CD4-positive, alpha-beta T cell (primary cell): ENCODE measurements at regions not wholly inside any gene's neighbourhood (a gene's known extent, or its start where the extent isn't known, plus 50 kb on each side); places are given as distances from the start of the nearest gene placed in this dataset.

Experiments
- ATAC-seq: fragments of 200-7000 bp; cut with Tn5 transposase; one replicate; pipeline ENCODE4 v1.10.0; 2022; ENCODE audit warnings: mild to moderate bottlenecking; ENCODE audit not compliant: poor library complexity
- CTCF ChIA-PET: fragments of 350-600 bp; sonication (Branson Sonifier 250); formaldehyde crosslinking; loops from one replicate; lab custom pipeline; 2021; ENCODE audit warnings: antibody characterized with exemption, inconsistent platforms; lab: Charles Lee
- POLR2A ChIA-PET: fragments of 350-600 bp; sonication (Branson Sonifier 250); formaldehyde crosslinking; loops from one replicate; lab custom pipeline; 2021; ENCODE audit warnings: antibody characterized with exemption, inconsistent platforms; lab: Charles Lee
- DNase-seq, 14 experiments: peaks; one replicate each; pipeline ENCODE4 v3.0.0-alpha.2; 2013 to 2020; ENCODE audit warnings: mixed read lengths in 2 of 14
- H3K27ac ChIP-seq, 2 donors: one replicate each; pipeline versions ENCODE4 v1.5.1 to v1.7.0; 2013; ENCODE audit warnings: low read length in 2 of 2, low read depth in 1 of 2, mild to moderate bottlenecking in 1 of 2
- H3K27me3 ChIP-seq, 2 experiments: 1 replicate in 1 of 2; 2 replicates in 1 of 2; pipeline versions ENCODE4 v1.6.1 to v1.7.0; 2013; ENCODE audit warnings: low read length in 2 of 2, control low read depth in 1 of 2, mild to moderate bottlenecking in 1 of 2, moderate library complexity in 1 of 2; ENCODE audit not compliant: insufficient read depth in 2 of 2, control insufficient read depth in 1 of 2
- H3K36me3 ChIP-seq: one replicate; pipeline ENCODE4 v1.6.1; 2013; ENCODE audit warnings: low read length, control low read depth; ENCODE audit not compliant: insufficient read depth
- H3K4me1 ChIP-seq: one replicate; pipeline ENCODE4 v1.6.1; 2013; ENCODE audit warnings: low read length, control low read depth; ENCODE audit not compliant: insufficient read depth
- H3K4me3 ChIP-seq: one replicate; pipeline ENCODE4 v1.5.1; 2013; ENCODE audit warnings: mild to moderate bottlenecking, low read length, moderate library complexity
- H3K9me3 ChIP-seq, 2 experiments: 1 replicate in 1 of 2; 2 replicates in 1 of 2; pipeline versions ENCODE4 v1.6.1 to v1.7.0; 2013; ENCODE audit warnings: low read length in 2 of 2, mild to moderate bottlenecking in 2 of 2, control low read depth in 1 of 2, moderate library complexity in 1 of 2; ENCODE audit not compliant: control insufficient read depth in 1 of 2, insufficient read depth in 1 of 2
- H3K27ac Mint-ChIP-seq: one replicate; pipeline ENCODE4 v1.8.0; 2020; ENCODE audit warnings: mixed read lengths
- H3K27me3 Mint-ChIP-seq: one replicate; pipeline ENCODE4 v1.8.0; 2021; ENCODE audit warnings: mixed read lengths
- H3K36me3 Mint-ChIP-seq: one replicate; pipeline ENCODE4 v1.8.0; 2021; ENCODE audit warnings: low read depth, mixed read lengths
- H3K4me1 Mint-ChIP-seq: one replicate; pipeline ENCODE4 v1.8.0; 2021; ENCODE audit warnings: low read depth, mixed read lengths
- H3K4me3 Mint-ChIP-seq: one replicate; pipeline ENCODE4 v1.8.0; 2020; ENCODE audit warnings: mild to moderate bottlenecking, mixed read lengths
- H3K9me3 Mint-ChIP-seq: one replicate; pipeline ENCODE4 v1.8.0; 2020; ENCODE audit warnings: mixed read lengths
- intact Hi-C, 2 experiments: fragments of 100-400 bp; cut with DNase I in 1 of 2; cut with micrococcal nuclease in 1 of 2; formaldehyde crosslinking; loops; one replicate each; pipeline versions ENCODE4 v1.15.1 to v1.9.0; 2023 to 2025; cut with DNase I, micrococcal nuclease
- TF ChIP-seq, protein P1 (sequence below): fragments of 200-600 bp; IDR thresholded peaks from one replicate; pipeline ENCODE4 v1.8.0; 2022; ENCODE audit warnings: antibody characterized with exemption, mild to moderate bottlenecking

GRCh38 chr6:7489376-7489775 is 52.1 kb upstream of the DSP start:
- Histone ChIP-seq H3K9me3 (no peaks in the 10 kb centered on the region), H3K4me3 (no peak overlapping the region), H3K36me3 (no peaks in the 10 kb centered on the region), H3K4me1 (no peaks in the 10 kb centered on the region), H3K27me3 (peaks cover 7 to 10% of the 10 kb centered on the region in 2 experiments), H3K27ac (no peak overlapping the region)
- Mint-ChIP-seq H3K27ac (no peak overlapping the region), H3K9me3 (no peaks in the 10 kb centered on the region), H3K4me1 (no peaks in the 10 kb centered on the region), H3K4me3 (no peak overlapping the region), H3K27me3 (peaks cover 33% of the 10 kb centered on the region), H3K36me3 (no peaks in the 10 kb centered on the region)
- CTCF ChIA-PET = no interaction called here
- DNase-seq (no peak), ATAC-seq (no peak)
- POLR2A ChIA-PET = no interaction called here
- intact Hi-C loops = no loop called here
- TF ChIP-seq, protein P1, sequence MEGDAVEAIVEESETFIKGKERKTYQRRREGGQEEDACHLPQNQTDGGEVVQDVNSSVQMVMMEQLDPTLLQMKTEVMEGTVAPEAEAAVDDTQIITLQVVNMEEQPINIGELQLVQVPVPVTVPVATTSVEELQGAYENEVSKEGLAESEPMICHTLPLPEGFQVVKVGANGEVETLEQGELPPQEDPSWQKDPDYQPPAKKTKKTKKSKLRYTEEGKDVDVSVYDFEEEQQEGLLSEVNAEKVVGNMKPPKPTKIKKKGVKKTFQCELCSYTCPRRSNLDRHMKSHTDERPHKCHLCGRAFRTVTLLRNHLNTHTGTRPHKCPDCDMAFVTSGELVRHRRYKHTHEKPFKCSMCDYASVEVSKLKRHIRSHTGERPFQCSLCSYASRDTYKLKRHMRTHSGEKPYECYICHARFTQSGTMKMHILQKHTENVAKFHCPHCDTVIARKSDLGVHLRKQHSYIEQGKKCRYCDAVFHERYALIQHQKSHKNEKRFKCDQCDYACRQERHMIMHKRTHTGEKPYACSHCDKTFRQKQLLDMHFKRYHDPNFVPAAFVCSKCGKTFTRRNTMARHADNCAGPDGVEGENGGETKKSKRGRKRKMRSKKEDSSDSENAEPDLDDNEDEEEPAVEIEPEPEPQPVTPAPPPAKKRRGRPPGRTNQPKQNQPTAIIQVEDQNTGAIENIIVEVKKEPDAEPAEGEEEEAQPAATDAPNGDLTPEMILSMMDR = no peak
